Common myeloid progenitor, CD34-positive (primary cell): ENCODE measurements at regions not wholly inside any gene's neighbourhood (a gene's known extent, or its start where the extent isn't known, plus 50 kb on each side); places are given as distances from the start of the nearest gene placed in this dataset.

Experiments
- CTCF ChIA-PET: fragments of 350-600 bp; sonication (Branson Sonifier 250); formaldehyde crosslinking; loops from one replicate; lab custom pipeline; 2021; ENCODE audit warnings: antibody characterized with exemption; lab: Charles Lee
- POLR2A ChIA-PET: fragments of 350-600 bp; sonication (Branson Sonifier 250); formaldehyde crosslinking; loops from one replicate; lab custom pipeline; 2021; ENCODE audit warnings: antibody characterized with exemption; lab: Charles Lee
- DNase-seq, 3 donors: peaks; one replicate each; pipeline versions ENCODE4 v3.0.0 to v3.0.0-alpha.2; 2013
- H3K27ac ChIP-seq, 2 experiments: 1 replicate in 1 of 2; 2 replicates in 1 of 2; pipeline ENCODE4 v1.7.0; 2013; ENCODE audit warnings: inconsistent platforms in 2 of 2, low read length in 2 of 2, mild to moderate bottlenecking in 2 of 2, low read depth in 1 of 2, moderate library complexity in 1 of 2; ENCODE audit not compliant: severe bottlenecking in 2 of 2, insufficient read depth in 1 of 2, poor library complexity in 1 of 2
- H3K27me3 ChIP-seq, 5 experiments: replicated peaks in 2 of 5; 1 replicate in 3 of 5; 2 replicates in 2 of 5; pipeline versions ENCODE4 v1.6.1 to v1.7.0; 2013; ENCODE audit warnings: low read length in 4 of 5, mild to moderate bottlenecking in 2 of 5, moderate library complexity in 2 of 5, inconsistent platforms in 1 of 5; ENCODE audit not compliant: insufficient read depth in 5 of 5, control insufficient read depth in 4 of 5
- H3K36me3 ChIP-seq, 4 experiments: 1 replicate in 2 of 4; 2 replicates in 2 of 4; pipeline versions ENCODE4 v1.6.1 to v1.7.0; 2013; ENCODE audit warnings: low read length in 3 of 4, control low read depth in 1 of 4, mild to moderate bottlenecking in 1 of 4; ENCODE audit not compliant: control insufficient read depth in 4 of 4, insufficient read depth in 4 of 4
- H3K4me1 ChIP-seq, 4 experiments: 1 replicate in 3 of 4; 2 replicates in 1 of 4; pipeline versions ENCODE4 v1.6.1 to v1.7.1; 2013; ENCODE audit warnings: low read length in 3 of 4, mild to moderate bottlenecking in 3 of 4, control low read depth in 1 of 4, inconsistent platforms in 1 of 4, moderate library complexity in 1 of 4; ENCODE audit not compliant: control insufficient read depth in 4 of 4, insufficient read depth in 4 of 4; ENCODE audit errors: control extremely low read depth in 1 of 4
- H3K4me3 ChIP-seq, 7 experiments: 1 replicate in 4 of 7; 2 replicates in 3 of 7; pipeline versions ENCODE4 v1.5.1 to v1.7.0; 2013; ENCODE audit warnings: mild to moderate bottlenecking in 7 of 7, low read length in 6 of 7, moderate library complexity in 6 of 7, inconsistent platforms in 2 of 7, low read depth in 2 of 7, control low read depth in 1 of 7; ENCODE audit not compliant: insufficient read depth in 4 of 7, control insufficient read depth in 1 of 7; ENCODE audit errors: extremely low read depth in 1 of 7
- H3K9me3 ChIP-seq, 5 experiments: 1 replicate in 4 of 5; 2 replicates in 1 of 5; pipeline versions ENCODE4 v1.6.1 to v1.7.1; 2013; ENCODE audit warnings: low read length in 4 of 5, mild to moderate bottlenecking in 2 of 5, inconsistent platforms in 1 of 5, low read depth in 1 of 5, moderate library complexity in 1 of 5; ENCODE audit not compliant: control insufficient read depth in 4 of 5, insufficient read depth in 2 of 5; ENCODE audit errors: control extremely low read depth in 1 of 5
- WGBS: methylation state at CpG from one replicate; pipeline ENCODE4 v1.1.5; 2013; ENCODE audit not compliant: insufficient coverage; 5-methylcytosine and 5-hydroxymethylcytosine counted together

- no peaks in the 10 kb centered on the region for H3K36me3 ChIP-seq
- ChIA-PET POLR2A (no interaction called here), CTCF (interaction anchor here (4.4 kb wide), 1 partner anchor 90 kb away, joined by 24 read pairs; no protein-coding TSS in a partner anchor)
- no peak for DNase-seq
- 94% methylated on average over 4 of the region's 5 CpGs for whole genome bisulfite sequencing
- H3K9me3 ChIP-seq: no peaks in the 10 kb centered on the region
- no peak overlapping the region for H3K4me3 ChIP-seq
- no peaks in the 10 kb centered on the region for H3K4me1 ChIP-seq
- no peak overlapping the region for H3K27ac ChIP-seq
- H3K27me3 ChIP-seq: no peaks in the 10 kb centered on the region
These were observed 243.2 kb upstream of the ZC3H12C start for GRCh38 chr11:109849946-109850345.

GRCh38 chr11:109851780-109852390, 241.3 kb upstream of the ZC3H12C start:
- WGBS: no CpG with 5 or more reads among the region's 1 CpG
- DNase-seq: no peak
- CTCF ChIA-PET: interaction anchor here (1.1 to 4.4 kb wide), 5 partner anchors 8 to 525 kb away, joined by 3 to 24 read pairs (median 3); no protein-coding TSS in a partner anchor

GRCh38 chr11:109853156-109853776, 239.9 kb upstream of the ZC3H12C start:
- Histone ChIP-seq H3K9me3 (no peaks in the 10 kb centered on the region), H3K27ac (no peak overlapping the region), H3K27me3 (no peaks in the 10 kb centered on the region), H3K4me1 (no peaks in the 10 kb centered on the region), H3K36me3 (no peaks in the 10 kb centered on the region), H3K4me3 (no peak overlapping the region)
- ChIA-PET POLR2A (no interaction called here), CTCF (interaction anchor here (0.6 to 4.4 kb wide), 4 partner anchors 87 to 349 kb away, joined by 3 to 24 read pairs (median 4); no protein-coding TSS in a partner anchor)
- peak; percentile 72 to 88 (median 81) for DNase-seq
- WGBS: 100% methylated on average over 2 of the region's 5 CpGs

More at GRCh38 chr11:109851780-109852390, 241.3 kb upstream of the ZC3H12C start:
- no peaks in the 10 kb centered on the region for H3K9me3 ChIP-seq
- no peaks in the 10 kb centered on the region for H3K36me3 ChIP-seq
- POLR2A ChIA-PET: no interaction called here
- no peaks in the 10 kb centered on the region for H3K4me1 ChIP-seq
- H3K27ac ChIP-seq: no peak overlapping the region
- no peaks in the 10 kb centered on the region for H3K27me3 ChIP-seq
- no peak overlapping the region for H3K4me3 ChIP-seq

- Histone ChIP-seq H3K9me3 (no peaks in the 10 kb centered on the region), H3K27me3 (no peaks in the 10 kb centered on the region), H3K4me3 (no peak overlapping the region), H3K36me3 (no peaks in the 10 kb centered on the region), H3K27ac (no peak overlapping the region), H3K4me1 (no peaks in the 10 kb centered on the region)
- ChIA-PET CTCF (interaction anchor here (2.5 kb wide), 1 partner anchor 85 kb away, joined by 9 read pairs; no protein-coding TSS in a partner anchor), POLR2A (no interaction called here)
- DNase-seq: no peak
These were observed 238.5 kb upstream of the ZC3H12C start for GRCh38 chr11:109854731-109855130.

GRCh38 chr11:109856928-109857327, 236.3 kb upstream of the ZC3H12C start:
- ChIA-PET POLR2A (no interaction called here), CTCF (interaction anchor here (0.8 to 1.1 kb wide), 2 partner anchors 9 to 82 kb away, joined by 3 read pairs; no protein-coding TSS in a partner anchor)
- no peak overlapping the region for H3K27ac ChIP-seq
- no peak overlapping the region for H3K4me3 ChIP-seq
- H3K9me3 ChIP-seq: no peaks in the 10 kb centered on the region
- H3K4me1 ChIP-seq: no peaks in the 10 kb centered on the region
- WGBS: 100% methylated on average over 2 of the region's 2 CpGs
- DNase-seq: peak in 1 of 3 donors; percentile 4
- no peaks in the 10 kb centered on the region for H3K36me3 ChIP-seq
- no peaks in the 10 kb centered on the region for H3K27me3 ChIP-seq

GRCh38 chr11:109857637-109858036, 235.6 kb upstream of the ZC3H12C start:
- ChIA-PET POLR2A (no interaction called here), CTCF (interaction anchor here (0.8 to 1.1 kb wide), 2 partner anchors 10 to 82 kb away, joined by 3 read pairs; no protein-coding TSS in a partner anchor)
- no peaks in the 10 kb centered on the region for H3K9me3 ChIP-seq
- no peaks in the 10 kb centered on the region for H3K36me3 ChIP-seq
- no peak for DNase-seq
- H3K4me3 ChIP-seq: no peak overlapping the region
- no peak overlapping the region for H3K27ac ChIP-seq
- H3K4me1 ChIP-seq: no peaks in the 10 kb centered on the region
- H3K27me3 ChIP-seq: no peaks in the 10 kb centered on the region

- Histone ChIP-seq H3K4me3 (no peak overlapping the region), H3K27ac (no peak overlapping the region), H3K4me1 (no peaks in the 10 kb centered on the region), H3K9me3 (no peaks in the 10 kb centered on the region), H3K36me3 (no peaks in the 10 kb centered on the region), H3K27me3 (no peaks in the 10 kb centered on the region)
- POLR2A ChIA-PET: no interaction called here
- 100% methylated on average over 1 of the region's 4 CpGs for WGBS
- CTCF ChIA-PET: no interaction called here
- no peak for DNase-seq
These were observed 235.0 kb upstream of the ZC3H12C start for GRCh38 chr11:109858152-109858551.
